Neural progenitor cell (in vitro differentiated cells): ENCODE measurements at regions not wholly inside any gene's neighbourhood (a gene's known extent, or its start where the extent isn't known, plus 50 kb on each side); places are given as distances from the start of the nearest gene placed in this dataset.

Source experiments
- DNase-seq: peaks from one replicate; pipeline ENCODE4 v3.0.0-alpha.2; 2016; ENCODE audit warnings: low spot score
- H2AFZ ChIP-seq: fragments of 200-600 bp; sonication (generic); replicated peaks from 2 replicates; pipeline ENCODE4 v1.6.1; 2016; ENCODE audit warnings: antibody characterized with exemption
- H3F3A ChIP-seq: fragments of 200-600 bp; sonication (generic); 2 replicates; pipeline ENCODE4 v1.6.1; 2016; ENCODE audit warnings: antibody characterized with exemption, low read depth
- H3K27ac ChIP-seq: fragments of 200-600 bp; sonication (generic); 2 replicates; pipeline ENCODE4 v1.5.1; 2016; ENCODE audit warnings: mild to moderate bottlenecking
- H3K27me3 ChIP-seq: fragments of 200-600 bp; sonication (generic); 2 replicates; pipeline ENCODE4 v1.6.1; 2016; ENCODE audit warnings: mild to moderate bottlenecking, moderate library complexity
- H3K36me3 ChIP-seq: fragments of 200-600 bp; sonication (generic); 2 replicates; pipeline ENCODE4 v1.5.1; 2016
- H3K4me1 ChIP-seq: fragments of 200-600 bp; sonication (generic); 2 replicates; pipeline ENCODE4 v1.6.1; 2016; ENCODE audit warnings: mixed run types
- H3K4me2 ChIP-seq: fragments of 200-600 bp; sonication (generic); 2 replicates; pipeline ENCODE4 v1.6.1; 2016
- H3K4me3 ChIP-seq: fragments of 200-600 bp; sonication (generic); 2 replicates; pipeline ENCODE4 v1.5.1; 2016
- H3K79me2 ChIP-seq: fragments of 200-600 bp; sonication (generic); 2 replicates; pipeline ENCODE4 v1.6.1; 2016; ENCODE audit warnings: low read depth
- H3K9ac ChIP-seq: fragments of 200-600 bp; sonication (generic); 2 replicates; pipeline ENCODE4 v1.6.1; 2016
- H3K9me3 ChIP-seq: fragments of 200-600 bp; sonication (generic); 2 replicates; pipeline ENCODE4 v1.5.1; 2016; ENCODE audit warnings: low read depth
- H4K20me1 ChIP-seq: fragments of 200-600 bp; sonication (generic); 2 replicates; pipeline ENCODE4 v1.6.1; 2016; ENCODE audit warnings: low read depth
- H3K27ac Mint-ChIP-seq: 3 replicates; pipeline ENCODE4 v1.8.0; 2021; ENCODE audit warnings: mixed read lengths
- H3K27me3 Mint-ChIP-seq: 2 replicates; pipeline ENCODE4 v1.8.0; 2022; ENCODE audit warnings: low read depth, mild to moderate bottlenecking, inconsistent platforms, moderate library complexity, mixed read lengths; ENCODE audit not compliant: insufficient read depth
- H3K36me3 Mint-ChIP-seq: 3 replicates; pipeline ENCODE4 v1.8.0; 2021; ENCODE audit warnings: mixed read lengths
- H3K4me1 Mint-ChIP-seq: 3 replicates; pipeline ENCODE4 v1.8.0; 2021; ENCODE audit warnings: mixed read lengths
- H3K4me3 Mint-ChIP-seq: 3 replicates; pipeline ENCODE4 v1.8.0; 2021; ENCODE audit warnings: mild to moderate bottlenecking, moderate library complexity, mixed read lengths
- H3K9me3 Mint-ChIP-seq: 3 replicates; pipeline ENCODE4 v1.8.0; 2020; ENCODE audit warnings: mixed read lengths
- CTCF ChIP-seq: fragments of 200-600 bp; sonication (generic); IDR thresholded peaks from 2 replicates; pipeline ENCODE4 v1.5.1; 2017; ENCODE audit warnings: antibody characterized with exemption, mild to moderate bottlenecking
- EZH2 ChIP-seq: fragments of 200-600 bp; sonication (generic); IDR thresholded peaks from 2 replicates; pipeline ENCODE4 v1.6.1; 2017; ENCODE audit warnings: antibody characterized with exemption, mild to moderate bottlenecking, moderate library complexity
- EZH2phosphoT487 ChIP-seq: fragments of 200-600 bp; sonication (generic); IDR thresholded peaks from 2 replicates; pipeline ENCODE4 v1.6.1; 2017; ENCODE audit warnings: antibody characterized with exemption

- no peak for DNase-seq
- H2AFZ ChIP-seq, result no peak overlapping the region
- peaks cover 12% of the 10 kb centered on the region for H3K9me3 ChIP-seq
- Mint-ChIP-seq H3K27ac (no peak overlapping the region), H3K27me3 (peaks cover 5% of the 10 kb centered on the region), H3K4me1 (peaks cover 14% of the 10 kb centered on the region), H3K36me3 (no peaks in the 10 kb centered on the region), H3K9me3 (peaks cover 20% of the 10 kb centered on the region), H3K4me3 (no peak overlapping the region)
- H3K4me1 ChIP-seq, result peaks cover 23% of the 10 kb centered on the region
- H3K27ac ChIP-seq, result no peak overlapping the region
- no peaks in the 10 kb centered on the region for H3K79me2 ChIP-seq
- no peak for TF ChIP-seq EZH2phosphoT487
- H3K9ac ChIP-seq, result no peak overlapping the region
- no peaks in the 10 kb centered on the region for H3K36me3 ChIP-seq
- no peak overlapping the region for H3K4me2 ChIP-seq
- peaks cover 26% of the 10 kb centered on the region for H3F3A ChIP-seq
- H3K27me3 ChIP-seq, result no peaks in the 10 kb centered on the region
- H4K20me1 ChIP-seq, result no peaks in the 10 kb centered on the region
- H3K4me3 ChIP-seq, result no peak overlapping the region
Measured at GRCh38 chr2:217285926-217286325, 426.1 kb upstream of the TNP1 start.

- no peak overlapping the region for H3K4me3 ChIP-seq
- H3K36me3 ChIP-seq, result no peaks in the 10 kb centered on the region
- no peaks in the 10 kb centered on the region for H3K4me1 Mint-ChIP-seq
- no peaks in the 10 kb centered on the region for H3K79me2 ChIP-seq
- TF ChIP-seq EZH2phosphoT487 (no peak), CTCF (no peak), EZH2 (no peak)
- H3K9me3 Mint-ChIP-seq, result peaks cover 16% of the 10 kb centered on the region
- no peaks in the 10 kb centered on the region for H3K27me3 ChIP-seq
- H3K9me3 ChIP-seq, result peaks cover 11% of the 10 kb centered on the region
- H3K4me3 Mint-ChIP-seq, result no peak overlapping the region
- DNase-seq, result no peak
- peaks cover 1% of the 10 kb centered on the region for H3F3A ChIP-seq
- H3K27me3 Mint-ChIP-seq, result peaks cover 5% of the 10 kb centered on the region
- H2AFZ ChIP-seq, result no peak overlapping the region
- H3K36me3 Mint-ChIP-seq, result no peaks in the 10 kb centered on the region
- no peak overlapping the region for H3K9ac ChIP-seq
- H3K27ac Mint-ChIP-seq, result no peak overlapping the region
- H3K4me1 ChIP-seq, result no peaks in the 10 kb centered on the region
- H3K4me2 ChIP-seq, result no peak overlapping the region
- H3K27ac ChIP-seq, result no peak overlapping the region
- no peaks in the 10 kb centered on the region for H4K20me1 ChIP-seq
Measured at GRCh38 chr2:217283460-217283859, 423.6 kb upstream of the TNP1 start.

GRCh38 chr2:217282531-217282930 lies 422.7 kb upstream of the TNP1 start:
- Mint-ChIP-seq H3K4me3 (no peak overlapping the region), H3K36me3 (no peaks in the 10 kb centered on the region), H3K9me3 (peaks cover 9% of the 10 kb centered on the region), H3K27ac (no peak overlapping the region), H3K4me1 (no peaks in the 10 kb centered on the region), H3K27me3 (peaks cover 4% of the 10 kb centered on the region)
- TF ChIP-seq EZH2phosphoT487 (no peak), CTCF (no peak), EZH2 (no peak)
- Histone ChIP-seq H3K27me3 (no peaks in the 10 kb centered on the region), H3K9ac (no peak overlapping the region), H3K79me2 (no peaks in the 10 kb centered on the region), H3F3A (no peaks in the 10 kb centered on the region), H3K4me1 (no peaks in the 10 kb centered on the region), H3K9me3 (peaks cover 1% of the 10 kb centered on the region), H3K27ac (no peak overlapping the region), H3K36me3 (no peaks in the 10 kb centered on the region), H2AFZ (no peak overlapping the region), H4K20me1 (no peaks in the 10 kb centered on the region), H3K4me2 (no peak overlapping the region), H3K4me3 (no peak overlapping the region)
- DNase-seq, result no peak

GRCh38 chr2:217279556-217279955 lies 419.7 kb upstream of the TNP1 start:
- Mint-ChIP-seq H3K36me3 (no peaks in the 10 kb centered on the region), H3K27me3 (peaks cover 2% of the 10 kb centered on the region), H3K4me1 (no peaks in the 10 kb centered on the region), H3K9me3 (peaks cover 4% of the 10 kb centered on the region), H3K27ac (no peak overlapping the region), H3K4me3 (no peak overlapping the region)
- Histone ChIP-seq H3K4me2 (no peak overlapping the region), H3K4me3 (no peak overlapping the region), H3K79me2 (no peaks in the 10 kb centered on the region), H3K27ac (no peak overlapping the region), H3F3A (no peaks in the 10 kb centered on the region), H3K27me3 (peaks cover 22% of the 10 kb centered on the region), H3K4me1 (no peaks in the 10 kb centered on the region), H3K36me3 (no peaks in the 10 kb centered on the region), H4K20me1 (no peaks in the 10 kb centered on the region), H3K9me3 (no peaks in the 10 kb centered on the region), H2AFZ (no peak overlapping the region), H3K9ac (no peak overlapping the region)
- TF ChIP-seq EZH2phosphoT487, result no peak
- TF ChIP-seq CTCF, result no peak
- no peak for TF ChIP-seq EZH2
- DNase-seq, result no peak
